BJ (cell line): ENCODE measurements at regions not wholly inside any gene's neighbourhood (a gene's known extent, or its start where the extent isn't known, plus 50 kb on each side); places are given as distances from the start of the nearest gene placed in this dataset.

ENCODE experiments used
- CTCF ChIA-PET: fragments of 350-600 bp; formaldehyde crosslinking; extraction: SDS; loops from one replicate; lab custom pipeline; 2021; ENCODE audit warnings: antibody characterized with exemption, inconsistent platforms; lab: Yijun Ruan, JAX
- POLR2A ChIA-PET: fragments of 300-600 bp; sonication (Branson Sonifier 250); formaldehyde crosslinking; extraction: SDS; loops from one replicate; lab custom pipeline; 2021; ENCODE audit warnings: antibody characterized with exemption; lab: Charles Lee
- DNase-seq: peaks from one replicate; pipeline ENCODE4 v3.0.0-alpha.2; 2011; ENCODE audit warnings: low read depth
- H3K27me3 ChIP-seq: 2 replicates; pipeline ENCODE4 v1.6.0; 2011; ENCODE audit warnings: low read length; ENCODE audit not compliant: control insufficient read depth, insufficient read depth
- H3K36me3 ChIP-seq: 2 replicates; pipeline ENCODE4 v1.5.1; 2011; ENCODE audit warnings: low read length; ENCODE audit not compliant: control insufficient read depth, insufficient read depth
- H3K4me3 ChIP-seq: 2 replicates; pipeline ENCODE4 v1.5.1; 2011; ENCODE audit warnings: low read depth, mild to moderate bottlenecking, control low read depth, low read length
- CTCF ChIP-seq: IDR thresholded peaks from 2 replicates; pipeline ENCODE4 v1.5.1; 2011; ENCODE audit warnings: low read depth, mild to moderate bottlenecking, control low read depth, inconsistent platforms, low read length, moderate library complexity; ENCODE audit not compliant: insufficient read depth

GRCh38 chr10:120392671-120393079, 64.4 kb upstream of the PLPP4 start:
- no peaks in the 10 kb centered on the region for H3K36me3 ChIP-seq
- H3K4me3 ChIP-seq: no peak overlapping the region
- H3K27me3 ChIP-seq: no peaks in the 10 kb centered on the region
- POLR2A ChIA-PET: no interaction called here
- CTCF ChIA-PET: no interaction called here
- TF ChIP-seq CTCF: no peak
- no peak for DNase-seq

GRCh38 chr10:120394446-120394845, 62.6 kb upstream of the PLPP4 start:
- no peaks in the 10 kb centered on the region for H3K36me3 ChIP-seq
- no peak for TF ChIP-seq CTCF
- POLR2A ChIA-PET: no interaction called here
- H3K27me3 ChIP-seq: no peaks in the 10 kb centered on the region
- CTCF ChIA-PET: no interaction called here
- no peak overlapping the region for H3K4me3 ChIP-seq
- no peak for DNase-seq

GRCh38 chr10:120396228-120396627, 60.8 kb upstream of the PLPP4 start:
- DNase-seq: no peak
- no peak for TF ChIP-seq CTCF
- H3K27me3 ChIP-seq: no peaks in the 10 kb centered on the region
- ChIA-PET POLR2A (no interaction called here), CTCF (no interaction called here)
- no peak overlapping the region for H3K4me3 ChIP-seq
- no peaks in the 10 kb centered on the region for H3K36me3 ChIP-seq

- ChIA-PET POLR2A (no interaction called here), CTCF (no interaction called here)
These were observed 58.8 kb upstream of the PLPP4 start for GRCh38 chr10:120398180-120398579.

GRCh38 chr10:120400601-120401000, 56.4 kb upstream of the PLPP4 start:
- ChIA-PET CTCF (interaction anchor here (1.4 kb wide), 1 partner anchor 8 kb away, joined by 3 read pairs; no protein-coding TSS in a partner anchor), POLR2A (no interaction called here)
- TF ChIP-seq CTCF: no peak
- Histone ChIP-seq H3K36me3 (no peaks in the 10 kb centered on the region), H3K27me3 (no peaks in the 10 kb centered on the region), H3K4me3 (no peak overlapping the region)
- no peak for DNase-seq

More at GRCh38 chr10:120398180-120398579, 58.8 kb upstream of the PLPP4 start:
- Histone ChIP-seq H3K4me3 (no peak overlapping the region), H3K36me3 (no peaks in the 10 kb centered on the region), H3K27me3 (no peaks in the 10 kb centered on the region)
- no peak for TF ChIP-seq CTCF
- no peak for DNase-seq
